GM21737 (cell line): ENCODE measurements at regions not wholly inside any gene's neighbourhood (a gene's known extent, or its start where the extent isn't known, plus 50 kb on each side); places are given as distances from the start of the nearest gene placed in this dataset.
"Not testable (repeated sequence)": the region's sequence is repeated elsewhere in the genome, so short reads cannot be mapped to it uniquely, and the experiment has no call there.

Experiments used
- ATAC-seq: cut with Tn5 transposase; IDR thresholded peaks from one replicate; pipeline ENCODE4 v1.9.1; 2021; ENCODE audit warnings: mild to moderate bottlenecking, moderate library complexity; ENCODE audit not compliant: unreplicated experiment

- ATAC-seq = no peak
Measured at GRCh38 chrX:104392350-104392749, 137.6 kb upstream of the ESX1 start.

GRCh38 chrX:104391906-104392305 is 137.2 kb upstream of the ESX1 start:
- ATAC-seq = no peak

GRCh38 chrX:104376937-104377336 is 122.2 kb upstream of the ESX1 start:
- no peak for ATAC-seq

- ATAC-seq = no peak
Measured at GRCh38 chrX:104372547-104372946, 117.8 kb upstream of the ESX1 start.

GRCh38 chrX:104370089-104370488 is 115.4 kb upstream of the ESX1 start:
- no peak for ATAC-seq

- ATAC-seq = not testable (repeated sequence)
Measured at GRCh38 chrX:104360774-104361173, 106.0 kb upstream of the ESX1 start.

- ATAC-seq = no peak
Measured at GRCh38 chrX:104359124-104359523, 104.4 kb upstream of the ESX1 start.

GRCh38 chrX:104351173-104351769 is 96.5 kb upstream of the ESX1 start:
- no peak for ATAC-seq

GRCh38 chrX:104347860-104348259 is 93.1 kb upstream of the ESX1 start:
- ATAC-seq = no peak

- peak; percentile 81 for ATAC-seq
Measured at GRCh38 chrX:104343428-104344129, 88.8 kb upstream of the ESX1 start.

GRCh38 chrX:104342065-104342464 is 87.3 kb upstream of the ESX1 start:
- ATAC-seq = no peak

- no peak for ATAC-seq
Measured at GRCh38 chrX:104335756-104336155, 81.0 kb upstream of the ESX1 start.

- no peak for ATAC-seq
Measured at GRCh38 chrX:104334971-104335370, 80.2 kb upstream of the ESX1 start.

- ATAC-seq = no peak
Measured at GRCh38 chrX:104330966-104331365, 76.2 kb upstream of the ESX1 start.

GRCh38 chrX:104329731-104330130 is 75.0 kb upstream of the ESX1 start:
- ATAC-seq = no peak

- no peak for ATAC-seq
Measured at GRCh38 chrX:104325213-104325585, 70.5 kb upstream of the ESX1 start.

- no peak for ATAC-seq
Measured at GRCh38 chrX:104324461-104325212, 69.9 kb upstream of the ESX1 start.

GRCh38 chrX:104319346-104319745 is 64.6 kb upstream of the ESX1 start:
- no peak for ATAC-seq

GRCh38 chrX:104318330-104319009 is 63.7 kb upstream of the ESX1 start:
- ATAC-seq = no peak

GRCh38 chrX:104316739-104317138 is 62.0 kb upstream of the ESX1 start:
- ATAC-seq = no peak

- ATAC-seq = no peak
Measured at GRCh38 chrX:104315555-104315954, 60.8 kb upstream of the ESX1 start.
